CD1c-positive myeloid dendritic cell (primary cell): ENCODE measurements at regions not wholly inside any gene's neighbourhood (a gene's known extent, or its start where the extent isn't known, plus 50 kb on each side); places are given as distances from the start of the nearest gene placed in this dataset.
"Not testable (repeated sequence)": the region's sequence is repeated elsewhere in the genome, so short reads cannot be mapped to it uniquely, and the experiment has no call there.

Source experiments
- DNase-seq: peaks from one replicate; pipeline ENCODE4 v3.0.0-alpha.2; 2016; ENCODE audit errors: extremely low spot score

DNA sequence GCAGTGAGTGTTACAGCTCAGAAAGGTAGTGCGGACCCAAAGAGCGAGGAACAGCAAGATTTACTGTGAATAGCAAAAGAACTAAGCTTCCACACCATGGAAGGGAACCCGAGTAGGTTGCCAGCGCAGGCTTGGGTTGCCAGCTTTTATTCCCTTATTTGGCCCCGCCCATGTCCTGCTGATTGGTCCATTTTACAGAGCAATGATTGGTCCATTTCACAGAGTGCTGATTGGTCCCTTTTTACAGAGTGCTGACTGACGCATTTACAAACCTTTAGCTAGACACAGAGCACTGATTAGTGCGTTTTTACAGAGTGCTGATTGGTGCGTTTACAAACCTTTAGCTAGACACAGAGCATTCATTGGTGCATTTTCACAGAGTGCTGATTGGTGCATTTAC lies 1030.7 kb downstream of the EPHA7 start:
- not testable (repeated sequence) for DNase-seq

DNA sequence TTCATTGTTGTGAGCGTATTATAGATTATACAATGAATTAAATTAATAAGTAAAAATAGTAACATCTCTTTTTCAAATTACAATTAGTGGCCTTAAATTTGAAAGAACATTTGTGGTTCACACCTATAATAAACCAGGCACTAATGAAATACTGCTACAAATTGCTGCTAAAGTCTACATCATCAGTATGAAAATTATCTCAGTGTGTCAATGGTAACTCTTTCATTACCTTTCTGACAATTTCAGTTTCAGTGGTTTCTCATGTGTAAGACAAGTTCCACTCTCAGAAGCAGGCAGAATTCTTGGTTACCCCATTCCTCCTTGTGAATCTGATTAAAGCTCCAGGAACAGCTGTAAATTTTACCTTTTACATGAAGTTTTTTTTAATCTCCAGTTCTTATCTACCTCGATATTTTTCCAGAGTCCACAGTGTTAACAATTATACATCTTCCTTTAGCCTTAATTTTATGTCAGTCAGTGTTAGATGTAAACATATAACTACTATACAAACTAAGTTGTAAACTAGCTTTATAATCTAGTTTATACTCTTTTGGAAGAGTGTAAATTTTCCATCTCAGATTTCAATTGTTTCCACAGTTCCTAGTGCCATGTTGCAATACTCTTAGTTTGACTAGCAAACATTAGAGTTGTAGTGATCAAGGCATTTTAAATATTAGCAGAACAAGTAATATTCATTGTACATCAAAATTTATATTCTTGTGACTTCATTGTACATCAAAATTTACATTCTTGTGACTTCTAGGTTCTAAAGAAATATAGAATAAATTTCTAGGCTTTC lies 1038.4 kb downstream of the EPHA7 start:
- no peak for DNase-seq

DNA sequence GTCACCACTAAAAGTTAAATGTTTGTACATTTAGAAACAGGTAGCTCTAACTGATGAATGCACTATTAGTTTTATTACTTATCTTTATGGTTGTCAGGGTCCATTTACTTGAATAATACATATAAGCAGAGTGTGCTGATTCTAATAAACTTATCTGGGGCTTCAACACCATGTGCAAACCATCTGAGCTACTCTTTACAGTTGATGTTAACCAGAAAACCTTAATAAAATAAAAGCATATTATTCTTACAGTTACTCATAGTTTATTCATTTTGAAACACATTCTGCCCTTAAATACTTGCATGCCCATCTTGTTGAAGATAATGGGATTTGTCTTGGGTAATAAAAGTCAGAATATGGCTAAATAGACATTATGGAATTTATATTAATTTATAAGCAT lies 1042.2 kb downstream of the EPHA7 start:
- DNase-seq, result no peak

DNA sequence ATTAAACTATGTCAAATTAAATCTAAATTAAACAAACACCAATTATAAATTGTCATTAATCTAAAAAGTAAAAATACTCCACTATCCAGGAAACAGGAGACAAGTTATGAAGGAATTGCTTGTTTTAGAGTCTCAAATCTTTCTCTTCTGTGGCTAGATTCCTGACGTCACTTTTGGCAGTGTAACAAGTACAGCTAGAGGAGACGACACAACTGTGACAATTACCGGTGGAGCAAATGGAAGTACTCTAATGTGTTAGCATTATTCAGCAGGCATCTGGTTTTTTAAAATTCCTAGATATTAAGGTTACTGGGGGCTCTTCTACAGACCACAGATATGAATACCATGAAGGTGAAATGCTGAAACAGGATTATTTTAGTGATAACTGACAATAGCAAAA lies 1042.7 kb downstream of the EPHA7 start:
- DNase-seq, result no peak

DNA sequence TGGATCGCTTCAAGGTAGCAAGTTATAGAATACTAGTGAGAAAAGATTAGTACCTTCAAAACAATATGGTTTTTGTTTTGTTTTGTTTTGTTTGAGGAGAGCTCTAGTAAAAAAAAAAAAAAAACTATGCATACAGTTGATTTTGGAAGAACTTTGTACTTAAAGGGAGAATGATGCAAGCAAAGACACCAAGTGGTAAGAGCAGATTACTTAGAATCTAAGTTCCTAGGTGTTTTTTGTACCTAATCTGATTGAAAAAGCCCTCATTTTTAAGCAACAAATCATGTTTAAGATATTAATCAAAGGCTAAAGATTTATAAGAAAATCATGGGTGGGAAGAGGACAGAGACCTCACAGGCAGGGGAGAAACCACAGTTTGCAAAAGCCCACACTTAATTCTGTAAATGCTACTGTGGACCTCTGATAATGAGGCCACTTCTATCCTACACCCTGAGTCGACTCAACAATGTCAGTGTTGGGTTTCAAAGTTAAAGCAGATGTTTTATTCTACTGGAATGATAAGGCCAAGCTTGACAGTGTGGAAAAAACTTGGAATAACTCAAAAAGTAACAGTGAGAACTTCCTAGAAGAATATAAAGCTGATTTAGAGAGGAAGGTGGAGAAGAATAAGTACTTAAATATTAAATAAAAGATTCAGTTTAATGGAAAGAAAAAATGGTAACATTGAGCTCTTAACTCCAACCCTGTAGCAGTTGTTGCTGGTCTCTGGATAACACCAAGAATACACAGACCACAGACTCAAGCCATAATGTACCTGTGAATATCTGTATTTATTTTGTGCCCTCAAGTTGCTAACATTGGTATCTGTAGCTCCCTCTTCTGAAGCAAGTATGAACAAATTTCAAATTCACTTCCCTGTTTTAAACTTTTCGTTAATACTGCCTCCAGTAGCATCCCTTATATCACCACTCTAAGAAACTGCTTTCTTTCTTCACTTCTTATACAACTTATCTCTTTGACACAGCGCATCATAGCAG lies 1047.8 kb downstream of the EPHA7 start:
- no peak for DNase-seq

DNA sequence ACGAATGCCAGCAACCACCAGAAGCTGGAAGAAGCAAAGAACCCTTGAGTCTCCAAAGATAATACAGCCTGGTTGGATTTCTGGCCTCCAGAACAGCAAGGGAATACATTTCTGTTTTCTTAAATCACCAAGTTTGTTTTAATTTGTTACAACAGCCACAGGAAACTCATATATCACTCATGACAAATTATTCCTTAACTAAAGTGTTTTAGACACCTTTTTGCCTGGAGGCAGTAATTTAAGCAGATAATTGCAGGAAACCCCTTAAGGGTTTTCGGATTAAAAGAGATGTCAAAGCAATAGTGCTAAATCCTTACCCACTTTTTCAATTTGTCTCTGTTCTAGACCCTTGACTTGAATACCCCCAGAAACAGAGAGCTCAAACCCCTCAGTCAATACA lies 1050.0 kb downstream of the EPHA7 start:
- no peak for DNase-seq

DNA sequence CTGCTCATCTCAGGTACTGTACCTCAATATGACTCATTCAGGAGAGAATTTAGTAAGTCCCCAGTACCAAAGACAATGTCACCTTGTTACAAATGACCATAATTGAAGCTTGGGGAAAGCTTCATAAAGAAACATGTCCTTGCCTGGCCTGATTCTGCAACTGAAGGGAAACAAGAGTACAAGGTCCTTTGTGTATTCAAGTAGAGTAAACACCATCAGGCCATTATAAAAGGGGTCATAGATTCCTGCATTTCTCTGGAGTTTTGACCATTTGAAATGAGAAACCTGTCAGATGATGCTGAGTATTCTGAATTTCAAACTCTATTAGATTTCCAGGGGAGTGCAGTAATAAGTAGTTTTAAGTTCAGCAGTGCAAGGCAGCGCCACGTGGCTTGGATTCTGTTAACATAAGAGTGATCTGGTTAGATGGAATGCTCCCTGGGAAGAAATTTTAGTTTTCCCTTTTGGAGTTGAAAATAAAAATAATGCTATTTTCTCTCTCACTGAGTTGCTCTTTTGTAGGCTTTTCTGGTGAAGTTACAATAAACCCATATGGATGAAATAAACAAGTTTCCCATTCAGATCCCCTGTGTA lies 1054.3 kb downstream of the EPHA7 start:
- DNase-seq, result no peak

DNA sequence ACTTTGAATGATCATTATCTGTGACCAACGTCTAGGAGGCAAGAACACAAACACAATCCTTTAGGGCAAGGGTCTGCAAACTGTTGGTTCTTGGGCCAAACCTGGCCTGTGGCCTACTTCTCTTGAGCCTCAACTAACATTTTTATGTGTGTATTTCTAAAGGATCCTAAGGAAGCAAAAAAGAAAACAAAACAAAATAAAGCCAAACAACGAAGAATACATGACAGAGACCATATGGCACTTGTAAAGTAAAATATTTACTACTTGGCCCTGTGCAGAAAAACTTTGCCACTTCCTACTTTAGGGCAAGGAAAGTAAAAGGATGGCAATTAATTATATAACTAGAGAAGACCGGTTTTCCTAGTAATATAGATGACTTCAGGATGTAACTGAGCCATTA lies 1056.2 kb downstream of the EPHA7 start:
- no peak for DNase-seq

DNA sequence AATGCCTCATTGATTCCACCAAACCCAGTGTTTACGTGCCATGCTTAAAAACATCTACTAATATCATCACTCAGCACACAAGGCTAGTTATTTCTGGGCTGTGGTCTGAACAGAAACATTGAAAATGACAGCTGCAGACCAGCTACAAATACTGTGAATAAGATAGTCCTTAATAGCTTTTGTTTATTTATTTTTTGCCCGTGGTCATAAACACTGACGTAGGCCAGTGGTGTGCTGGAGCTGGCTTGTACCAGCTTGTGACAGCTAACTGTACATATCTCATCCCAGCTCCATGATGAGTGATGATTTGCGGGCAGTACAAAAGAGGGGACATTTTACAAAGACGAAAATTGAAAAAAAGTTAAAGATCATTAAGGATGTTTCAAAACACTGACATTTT lies 1057.0 kb downstream of the EPHA7 start:
- no peak for DNase-seq

DNA sequence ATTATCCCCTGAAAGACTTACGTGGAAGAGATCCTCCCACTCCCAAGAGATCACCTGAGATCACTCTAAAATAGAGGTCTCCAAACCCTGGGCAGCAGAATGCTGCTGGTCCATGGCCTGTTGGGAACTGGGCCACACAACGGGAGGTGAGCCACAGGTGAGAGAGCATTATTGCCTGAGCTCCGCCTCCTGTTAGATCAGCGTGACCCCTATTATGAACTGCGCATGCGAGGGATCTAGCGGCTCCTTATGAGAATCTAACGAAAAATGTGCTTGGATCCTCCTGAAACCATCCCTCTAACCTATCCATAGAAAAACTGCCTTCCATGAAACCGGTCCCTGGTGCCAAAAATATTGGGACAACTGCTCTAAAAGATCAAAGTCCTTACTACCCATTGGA lies 1057.4 kb downstream of the EPHA7 start:
- no peak for DNase-seq

DNA sequence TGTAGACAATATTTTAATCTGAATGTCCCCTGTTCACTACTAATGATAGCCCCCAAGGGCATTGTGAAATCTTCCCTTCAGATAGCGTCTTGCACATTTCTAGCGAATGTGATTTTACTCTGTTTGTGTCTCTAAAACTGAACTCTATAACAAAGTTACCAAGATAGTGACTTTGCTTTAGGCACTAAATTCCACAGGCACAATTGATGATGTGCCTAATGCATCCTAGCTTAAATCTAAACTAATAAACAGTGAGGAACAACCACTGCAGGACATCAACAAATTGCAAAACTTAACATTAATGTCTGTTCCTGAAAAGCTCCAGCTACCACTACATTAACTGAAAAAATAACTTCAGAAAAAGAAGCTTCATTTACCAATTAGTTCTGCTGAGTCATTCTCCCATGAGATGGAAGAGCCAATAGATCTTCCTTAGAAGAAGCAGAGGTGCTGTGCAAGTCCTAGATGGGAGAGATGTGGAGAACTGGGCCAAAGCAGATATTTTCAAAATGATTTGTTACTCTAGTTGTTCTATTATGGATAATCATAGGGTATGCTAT lies 1065.0 kb downstream of the EPHA7 start:
- no peak for DNase-seq

DNA sequence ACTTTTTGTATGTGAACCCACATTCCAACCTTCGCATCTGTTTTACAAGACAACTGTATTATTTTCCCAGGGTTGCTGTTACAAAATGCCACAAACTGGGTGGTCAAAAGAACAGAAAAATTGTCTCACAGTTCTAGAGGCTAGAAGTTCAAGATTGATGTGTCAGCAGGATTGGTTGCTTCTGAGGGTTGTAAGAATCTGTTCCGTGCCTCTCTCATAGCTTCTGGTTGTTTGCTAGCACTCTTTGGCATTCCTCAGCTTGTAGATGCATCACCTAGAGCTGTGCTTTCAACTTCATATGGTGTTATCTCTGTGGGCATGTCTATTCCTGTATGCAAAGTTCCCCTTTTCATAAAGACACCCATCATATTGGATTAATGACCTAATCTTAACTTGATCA lies 1067.2 kb downstream of the EPHA7 start:
- DNase-seq, result no peak

DNA sequence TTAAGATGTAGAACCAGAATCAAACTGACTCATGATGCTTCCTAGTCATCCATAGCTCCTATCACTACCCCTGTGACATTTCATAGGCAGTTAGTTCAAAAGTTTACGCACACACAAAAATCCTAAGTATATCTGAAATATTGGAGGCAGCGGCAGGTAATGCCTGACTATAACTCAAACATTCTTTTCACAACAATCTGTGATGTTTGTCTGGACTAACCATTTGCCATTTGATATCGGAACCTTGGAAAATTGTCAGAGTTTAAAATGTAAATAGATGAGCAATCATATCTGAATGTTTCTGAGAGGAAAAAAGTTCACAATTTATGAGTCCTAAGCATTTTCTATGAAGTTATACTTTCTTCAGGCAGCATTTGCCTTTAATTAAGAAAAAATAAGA lies 1078.2 kb downstream of the EPHA7 start:
- DNase-seq, result no peak

DNA sequence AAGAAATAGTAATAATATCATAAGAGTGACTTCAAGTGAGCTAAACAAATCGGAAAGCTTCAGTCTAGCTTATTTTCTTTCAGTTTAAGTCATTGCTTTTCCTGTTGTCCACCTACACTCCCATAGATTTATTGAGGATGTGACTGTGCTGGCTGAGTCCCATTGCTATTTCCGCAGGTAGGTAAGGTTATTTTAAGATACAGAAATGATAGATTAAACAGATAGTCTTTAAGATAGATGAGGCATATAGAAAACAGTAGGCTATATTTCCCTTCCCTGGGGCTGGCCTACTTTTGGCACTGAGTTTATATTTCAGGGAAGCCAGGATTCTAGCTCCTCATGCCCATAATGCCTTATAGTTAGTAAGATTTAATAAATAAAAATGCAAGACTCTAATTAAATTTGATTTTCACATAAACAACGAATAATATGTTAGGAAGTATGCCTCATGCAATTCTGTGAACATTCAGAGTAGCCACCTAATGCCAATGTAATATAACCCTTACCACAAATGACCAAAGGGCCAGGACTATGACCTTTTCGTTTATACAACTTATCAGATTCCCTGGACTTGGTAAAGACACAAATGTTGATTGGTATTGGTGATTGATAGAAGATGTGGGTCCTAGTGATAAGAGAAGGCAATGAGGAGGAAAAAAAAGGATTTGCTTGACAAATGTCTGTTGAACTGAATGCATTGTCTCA lies 1079.3 kb downstream of the EPHA7 start:
- DNase-seq, result no peak

DNA sequence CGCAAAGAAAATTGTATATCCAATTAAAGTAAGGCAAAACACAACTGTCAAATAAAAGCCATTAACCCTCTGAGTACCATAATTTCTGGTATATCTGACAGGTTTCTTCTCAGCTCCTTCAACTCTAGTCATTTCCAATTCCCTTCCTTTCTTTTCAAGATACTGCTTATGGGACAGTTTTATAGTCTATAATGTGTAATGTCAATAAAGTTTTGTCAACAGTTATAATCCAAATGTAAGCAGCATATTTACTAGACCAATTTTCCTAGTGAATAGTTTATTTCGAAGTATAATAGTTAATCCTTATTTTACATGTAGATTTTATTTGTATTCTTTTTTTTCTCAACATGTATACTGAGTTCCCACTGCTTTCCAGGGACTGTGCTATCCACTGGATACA lies 1081.8 kb downstream of the EPHA7 start:
- no peak for DNase-seq

DNA sequence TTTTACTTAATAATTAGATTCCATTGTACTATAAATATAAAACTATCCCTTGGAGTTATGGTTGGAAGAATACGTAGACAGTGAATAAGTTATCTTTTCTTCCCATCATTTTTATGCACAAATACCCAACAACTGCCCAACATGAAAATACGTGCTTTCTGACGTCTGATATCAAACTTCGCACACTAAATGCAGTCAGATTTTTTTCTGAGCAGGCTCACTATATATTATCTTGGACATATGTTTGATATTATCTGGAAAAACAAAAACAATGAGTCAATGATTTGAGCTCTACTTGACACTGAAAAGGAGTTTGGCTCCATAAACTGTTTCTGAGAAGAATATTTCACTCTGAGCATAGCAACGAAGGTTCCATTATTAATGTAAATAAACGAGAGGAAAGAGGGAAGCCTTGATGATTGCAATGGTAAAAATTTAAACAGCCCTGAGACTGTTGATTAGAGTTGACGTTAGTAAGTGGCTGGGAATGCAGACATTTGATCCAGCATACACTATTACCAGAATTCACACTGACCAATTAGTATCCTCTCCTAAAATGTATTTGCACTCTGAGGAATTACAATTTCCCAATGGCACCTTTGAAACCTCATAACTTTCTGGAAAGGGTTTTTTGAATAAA lies 1090.0 kb downstream of the EPHA7 start:
- no peak for DNase-seq

DNA sequence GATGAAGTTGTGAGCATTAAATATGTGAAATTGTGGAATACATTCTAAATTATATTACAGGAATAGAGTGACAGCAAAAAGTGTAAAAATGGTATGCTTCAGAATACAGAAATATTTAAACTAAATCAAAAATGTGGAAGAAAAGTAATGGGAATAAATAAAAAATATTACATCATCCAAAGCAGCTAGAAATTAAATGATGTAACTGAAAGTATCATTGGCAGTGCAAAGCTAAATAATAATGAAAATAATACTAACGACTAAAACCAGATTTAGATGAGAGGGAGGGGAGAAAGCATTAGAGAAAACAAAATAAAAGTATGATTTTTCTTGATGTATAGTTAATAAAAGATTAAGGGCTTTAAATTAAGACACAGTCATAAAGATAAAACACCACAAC lies 1104.0 kb downstream of the EPHA7 start:
- DNase-seq, result no peak

DNA sequence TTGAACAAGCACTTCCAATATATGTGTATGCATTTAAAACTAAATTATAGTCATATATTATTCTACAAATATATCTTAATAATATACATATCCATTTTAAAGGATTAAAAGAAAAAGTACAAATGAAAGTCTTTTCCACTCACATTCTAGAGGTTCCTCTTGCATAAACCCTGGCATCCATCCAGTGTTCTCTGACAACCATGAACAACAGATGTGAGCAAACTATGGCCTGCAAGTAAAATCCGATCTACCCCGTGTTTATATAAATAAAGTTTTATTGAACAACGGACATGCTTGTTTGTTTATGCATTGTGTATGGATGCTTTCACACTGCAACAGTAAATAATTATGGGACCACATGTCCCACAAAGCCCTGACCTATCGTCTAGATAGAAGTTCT lies 1122.3 kb downstream of the EPHA7 start:
- no peak for DNase-seq

DNA sequence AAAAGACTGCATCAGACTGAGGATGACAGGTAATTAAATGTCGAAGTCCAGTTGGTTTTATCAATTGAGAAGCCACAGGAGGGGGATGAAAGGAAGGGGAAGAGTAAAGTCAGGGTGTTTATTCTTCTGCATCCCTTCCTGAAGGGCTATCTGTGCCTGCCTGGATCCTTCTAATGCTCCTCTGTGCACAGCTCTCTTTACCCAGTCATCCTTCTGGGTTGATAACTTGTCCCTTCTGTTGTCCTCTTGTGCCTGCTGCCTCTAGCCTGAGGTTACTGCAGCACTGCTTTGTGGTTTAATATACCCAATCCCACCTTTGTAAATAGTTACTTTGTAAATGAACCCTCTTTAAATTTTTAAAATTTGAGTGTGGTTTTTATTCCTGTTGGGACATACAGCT lies 1127.3 kb downstream of the EPHA7 start:
- no peak for DNase-seq

DNA sequence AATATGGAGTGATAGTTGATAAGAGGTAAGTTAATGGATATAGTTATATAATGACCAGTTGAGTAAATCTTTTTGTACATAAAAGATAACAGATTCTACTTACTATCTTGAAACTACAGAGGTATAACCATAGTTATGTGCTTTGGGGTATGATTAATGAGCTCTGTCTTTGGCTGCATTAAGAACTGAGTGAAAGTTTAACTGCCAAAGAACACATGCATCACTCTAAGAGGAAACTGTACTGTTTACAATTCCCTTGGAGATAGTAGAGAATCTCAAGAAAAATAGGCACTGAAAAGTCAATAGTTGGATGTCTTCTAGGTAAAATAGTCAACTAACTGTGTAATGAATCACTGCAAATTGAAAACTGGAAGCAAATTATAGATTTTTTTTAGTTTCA lies 1129.5 kb downstream of the EPHA7 start:
- DNase-seq, result no peak

DNA sequence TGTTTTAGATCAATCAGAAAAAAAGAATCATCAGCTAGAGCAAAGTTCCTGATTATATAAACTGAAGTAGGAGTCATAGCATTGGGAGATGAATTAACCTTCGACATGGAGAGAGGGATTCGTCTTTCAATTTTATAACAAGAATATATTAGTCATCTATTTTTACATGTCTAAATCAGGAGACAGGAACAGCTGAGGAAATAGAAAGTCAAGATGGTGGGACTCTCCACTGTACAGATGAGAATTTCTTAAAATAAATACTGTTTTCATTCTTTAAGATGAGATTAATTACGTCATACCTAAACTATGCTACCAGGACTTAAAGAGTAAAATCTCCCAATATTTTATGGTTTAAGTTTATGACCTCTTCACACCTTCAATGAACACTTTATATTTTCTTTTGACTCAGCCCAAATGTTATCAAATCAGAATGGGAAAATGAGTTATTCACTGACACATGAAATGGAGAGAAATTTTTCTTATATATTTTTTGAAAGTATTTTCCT lies 1137.7 kb downstream of the EPHA7 start:
- no peak for DNase-seq
